ENCODE measurements at regions not wholly inside any gene's neighbourhood (a gene's known extent, or its start where the extent isn't known, plus 50 kb on each side); places are given as distances from the start of the nearest gene placed in this dataset.

DNA sequence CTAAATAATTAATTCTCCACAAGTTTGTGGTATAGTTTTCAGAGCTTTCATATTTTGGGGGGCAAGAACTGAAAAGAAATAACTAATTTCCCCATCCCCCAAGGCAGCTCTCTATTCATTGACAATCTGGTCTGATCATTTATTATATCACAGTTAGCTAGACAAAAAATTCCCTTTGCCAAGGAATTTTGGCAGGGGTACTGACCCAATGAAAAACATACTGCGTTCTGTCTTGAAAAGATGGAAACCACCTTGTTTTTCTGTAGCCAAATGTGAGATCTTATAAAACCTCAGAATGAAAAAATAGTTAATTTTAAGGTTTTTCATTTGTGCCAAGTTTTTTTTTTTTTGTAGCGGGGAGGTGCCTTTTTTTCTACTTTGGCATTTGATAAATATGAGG lies 1008.9 kb downstream of the EFNA5 start:
- no peak for TF ChIP-seq SIN3A (IDR thresholded peaks at IDR 0.05; ENCODE audit: borderline replicate concordance, insufficient read depth, low read length)
- TF ChIP-seq, protein P1, sequence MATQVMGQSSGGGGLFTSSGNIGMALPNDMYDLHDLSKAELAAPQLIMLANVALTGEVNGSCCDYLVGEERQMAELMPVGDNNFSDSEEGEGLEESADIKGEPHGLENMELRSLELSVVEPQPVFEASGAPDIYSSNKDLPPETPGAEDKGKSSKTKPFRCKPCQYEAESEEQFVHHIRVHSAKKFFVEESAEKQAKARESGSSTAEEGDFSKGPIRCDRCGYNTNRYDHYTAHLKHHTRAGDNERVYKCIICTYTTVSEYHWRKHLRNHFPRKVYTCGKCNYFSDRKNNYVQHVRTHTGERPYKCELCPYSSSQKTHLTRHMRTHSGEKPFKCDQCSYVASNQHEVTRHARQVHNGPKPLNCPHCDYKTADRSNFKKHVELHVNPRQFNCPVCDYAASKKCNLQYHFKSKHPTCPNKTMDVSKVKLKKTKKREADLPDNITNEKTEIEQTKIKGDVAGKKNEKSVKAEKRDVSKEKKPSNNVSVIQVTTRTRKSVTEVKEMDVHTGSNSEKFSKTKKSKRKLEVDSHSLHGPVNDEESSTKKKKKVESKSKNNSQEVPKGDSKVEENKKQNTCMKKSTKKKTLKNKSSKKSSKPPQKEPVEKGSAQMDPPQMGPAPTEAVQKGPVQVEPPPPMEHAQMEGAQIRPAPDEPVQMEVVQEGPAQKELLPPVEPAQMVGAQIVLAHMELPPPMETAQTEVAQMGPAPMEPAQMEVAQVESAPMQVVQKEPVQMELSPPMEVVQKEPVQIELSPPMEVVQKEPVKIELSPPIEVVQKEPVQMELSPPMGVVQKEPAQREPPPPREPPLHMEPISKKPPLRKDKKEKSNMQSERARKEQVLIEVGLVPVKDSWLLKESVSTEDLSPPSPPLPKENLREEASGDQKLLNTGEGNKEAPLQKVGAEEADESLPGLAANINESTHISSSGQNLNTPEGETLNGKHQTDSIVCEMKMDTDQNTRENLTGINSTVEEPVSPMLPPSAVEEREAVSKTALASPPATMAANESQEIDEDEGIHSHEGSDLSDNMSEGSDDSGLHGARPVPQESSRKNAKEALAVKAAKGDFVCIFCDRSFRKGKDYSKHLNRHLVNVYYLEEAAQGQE (IDR thresholded peaks at IDR 0.05; ENCODE audit: insufficient read depth in 1 of 2, low read depth in 2 of 2, low read length in 2 of 2) = no peak
- no peak for TF ChIP-seq FOXP2 (optimal IDR thresholded peaks at IDR 0.05; ENCODE audit: borderline replicate concordance, extremely low read depth, extremely low read length, insufficient read depth)
- TF ChIP-seq TAF1 (IDR thresholded peaks at IDR 0.05; ENCODE audit: borderline replicate concordance, insufficient read depth, low read length) = no peak
- no peak for TF ChIP-seq POLR2AphosphoS5 (IDR thresholded peaks at IDR 0.05; ENCODE audit: low read depth, low read length)

DNA sequence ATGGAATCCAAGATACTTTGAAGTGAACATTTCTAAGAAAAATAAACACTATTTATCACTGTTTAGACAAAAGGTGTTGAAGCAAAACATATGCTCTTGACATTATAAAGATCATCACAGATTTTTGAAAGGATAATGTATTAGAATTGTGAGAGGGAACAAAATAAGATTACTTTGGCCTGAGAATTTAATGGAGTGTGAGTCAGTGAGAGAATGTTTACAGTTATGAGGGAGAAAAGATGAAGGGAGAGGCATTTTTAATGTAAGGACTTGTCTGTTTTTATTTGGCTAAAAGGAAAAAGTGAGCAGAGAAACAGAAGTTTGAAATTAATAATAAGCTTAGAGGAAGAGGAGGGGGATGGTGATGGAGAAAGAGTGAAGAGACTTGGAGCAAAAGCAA lies 1010.1 kb downstream of the EFNA5 start:
- TF ChIP-seq FOXP2 (optimal IDR thresholded peaks at IDR 0.05; ENCODE audit: borderline replicate concordance, extremely low read depth, extremely low read length, insufficient read depth) = no peak
- TF ChIP-seq, protein P1 (IDR thresholded peaks at IDR 0.05; ENCODE audit: insufficient read depth in 1 of 2, low read depth in 2 of 2, low read length in 2 of 2) = no peak
- no peak for TF ChIP-seq SIN3A (IDR thresholded peaks at IDR 0.05; ENCODE audit: borderline replicate concordance, insufficient read depth, low read length)
- no peak for TF ChIP-seq TAF1 (IDR thresholded peaks at IDR 0.05; ENCODE audit: borderline replicate concordance, insufficient read depth, low read length)
- TF ChIP-seq POLR2AphosphoS5 (IDR thresholded peaks at IDR 0.05; ENCODE audit: low read depth, low read length) = no peak

DNA sequence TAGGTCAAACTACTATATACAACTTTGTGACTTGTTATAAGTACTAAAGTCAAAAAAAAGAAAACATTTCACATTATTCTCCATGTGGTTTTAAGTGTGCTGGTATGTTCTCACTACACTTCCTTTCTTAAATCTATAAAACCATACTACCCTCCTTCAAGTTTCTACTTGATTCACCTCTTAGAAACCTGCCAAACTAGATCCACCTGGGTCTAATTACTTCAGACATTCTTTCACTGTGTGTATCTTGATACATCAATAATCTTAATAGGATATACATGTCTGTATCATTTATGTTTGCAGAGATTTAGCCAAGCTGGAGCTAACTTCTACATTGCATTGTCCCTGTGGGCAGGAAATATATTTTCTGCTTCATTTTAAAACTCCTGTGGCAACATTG lies 1012.6 kb downstream of the EFNA5 start:
- TF ChIP-seq SIN3A (IDR thresholded peaks at IDR 0.05; ENCODE audit: borderline replicate concordance, insufficient read depth, low read length) = no peak
- no peak for TF ChIP-seq TAF1 (IDR thresholded peaks at IDR 0.05; ENCODE audit: borderline replicate concordance, insufficient read depth, low read length)
- no peak for TF ChIP-seq FOXP2 (optimal IDR thresholded peaks at IDR 0.05; ENCODE audit: borderline replicate concordance, extremely low read depth, extremely low read length, insufficient read depth)
- no peak for TF ChIP-seq POLR2AphosphoS5 (IDR thresholded peaks at IDR 0.05; ENCODE audit: low read depth, low read length)
- TF ChIP-seq, protein P1 (IDR thresholded peaks at IDR 0.05; ENCODE audit: insufficient read depth in 1 of 2, low read depth in 2 of 2, low read length in 2 of 2) = no peak

- TF ChIP-seq, protein P1 (IDR thresholded peaks at IDR 0.05; ENCODE audit: insufficient read depth in 1 of 2, low read depth in 2 of 2, low read length in 2 of 2) = no peak
- no peak for TF ChIP-seq POLR2AphosphoS5 (IDR thresholded peaks at IDR 0.05; ENCODE audit: low read depth, low read length)
- no peak for TF ChIP-seq TAF1 (IDR thresholded peaks at IDR 0.05; ENCODE audit: borderline replicate concordance, insufficient read depth, low read length)
- TF ChIP-seq SIN3A (IDR thresholded peaks at IDR 0.05; ENCODE audit: borderline replicate concordance, insufficient read depth, low read length) = no peak
- TF ChIP-seq FOXP2 (optimal IDR thresholded peaks at IDR 0.05; ENCODE audit: borderline replicate concordance, extremely low read depth, extremely low read length, insufficient read depth) = no peak
These were observed 1013.9 kb downstream of the EFNA5 start for GRCh38 chr5:106656821-106657220.

DNA sequence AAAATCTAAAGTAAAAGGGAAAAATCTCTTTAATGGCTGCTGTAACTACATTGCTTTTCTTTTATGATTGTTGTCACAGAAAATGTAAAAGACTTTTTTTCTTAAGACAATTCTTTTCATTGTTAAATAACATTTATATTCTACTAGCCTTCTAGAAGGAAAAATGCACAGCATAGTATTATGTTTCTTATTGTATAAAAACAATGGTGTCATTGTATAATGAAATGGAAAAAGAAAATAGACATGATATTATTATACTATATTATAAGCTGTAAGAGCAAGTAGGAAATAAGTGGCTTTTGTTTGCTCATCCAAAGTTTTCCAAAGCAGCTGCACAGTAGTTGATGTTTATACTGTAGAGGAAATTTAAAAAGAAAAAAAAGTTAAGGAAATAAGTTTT lies 1021.7 kb downstream of the EFNA5 start:
- TF ChIP-seq FOXP2 (optimal IDR thresholded peaks at IDR 0.05; ENCODE audit: borderline replicate concordance, extremely low read depth, extremely low read length, insufficient read depth) (no peak), TAF1 (IDR thresholded peaks at IDR 0.05; ENCODE audit: borderline replicate concordance, insufficient read depth, low read length) (no peak), POLR2AphosphoS5 (IDR thresholded peaks at IDR 0.05; ENCODE audit: low read depth, low read length) (no peak), SIN3A (IDR thresholded peaks at IDR 0.05; ENCODE audit: borderline replicate concordance, insufficient read depth, low read length) (no peak)
- TF ChIP-seq, protein P1 (IDR thresholded peaks at IDR 0.05; ENCODE audit: insufficient read depth in 1 of 2, low read depth in 2 of 2, low read length in 2 of 2) = no peak

Data from PFSK-1 (cell line).